GM12891 (cell line): ENCODE measurements at regions not wholly inside any gene's neighbourhood (a gene's known extent, or its start where the extent isn't known, plus 50 kb on each side); places are given as distances from the start of the nearest gene placed in this dataset.

Source experiments
- POLR2A ChIP-seq: IDR thresholded peaks from 2 replicates; pipeline ENCODE4 v1.6.1; 2011; ENCODE audit warnings: low read depth, low read length, control low read depth
- POLR2AphosphoS5 ChIP-seq: IDR thresholded peaks from 2 replicates; pipeline ENCODE4 v1.6.1; 2011; ENCODE audit warnings: low read depth, low read length, control low read depth
- POU2F2 ChIP-seq: IDR thresholded peaks from 2 replicates; pipeline ENCODE4 v1.6.1; 2011; ENCODE audit warnings: low read depth, mild to moderate bottlenecking, control low read depth, low read length, moderate library complexity
- TAF1 ChIP-seq: IDR thresholded peaks from 2 replicates; pipeline ENCODE4 v1.6.1; 2011; ENCODE audit warnings: low read depth, low read length, control low read depth

DNA sequence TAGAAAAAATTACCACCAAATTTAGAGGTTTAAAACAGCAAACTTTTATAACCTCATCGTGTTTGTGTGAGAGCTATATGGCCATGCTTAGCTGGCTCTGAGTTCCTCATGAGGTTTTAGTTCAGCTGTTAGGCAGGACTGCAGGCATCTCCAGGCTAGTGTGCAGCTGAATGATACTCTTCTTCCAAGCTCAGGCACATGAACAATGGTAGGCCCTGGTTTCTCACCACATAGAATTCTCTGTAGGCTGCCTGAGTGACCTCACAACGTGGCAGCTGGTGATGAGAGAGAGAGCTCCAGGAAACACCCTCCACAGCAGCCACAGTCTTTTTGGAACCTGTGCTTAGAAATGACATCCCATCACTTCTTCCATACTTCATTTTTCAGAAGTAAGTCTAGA is 540.6 kb upstream of the MIR17HG start:
- TF ChIP-seq TAF1 = no peak
- no peak for TF ChIP-seq POLR2A
- no peak for TF ChIP-seq POU2F2
- no peak for TF ChIP-seq POLR2AphosphoS5
